Activated T-cell treated with anti-CD3 and anti-CD28 coated beads, Interleukin-2, amount 50 U/mL, for 4 hours (primary cell): ENCODE measurements at regions not wholly inside any gene's neighbourhood (a gene's known extent, or its start where the extent isn't known, plus 50 kb on each side); places are given as distances from the start of the nearest gene placed in this dataset.

ENCODE experiments used
- ATAC-seq, 2 donors: fragments of 200-7000 bp; cut with Tn5 transposase; one replicate each; pipeline ENCODE4 v1.10.0; 2021
- DNase-seq: peaks from one replicate; pipeline ENCODE4 v3.0.0-alpha.2; 2020
- H3K27me3 Mint-ChIP-seq: one replicate; pipeline ENCODE4 v1.8.0; 2021; ENCODE audit warnings: low read depth, mixed read lengths
- H3K36me3 Mint-ChIP-seq: one replicate; pipeline ENCODE4 v1.8.0; 2022; ENCODE audit warnings: mixed read lengths; ENCODE audit not compliant: insufficient read depth
- H3K4me1 Mint-ChIP-seq: one replicate; pipeline ENCODE4 v1.8.0; 2021; ENCODE audit warnings: low read depth, mixed read lengths
- H3K4me3 Mint-ChIP-seq: one replicate; pipeline ENCODE4 v1.8.0; 2021; ENCODE audit warnings: mild to moderate bottlenecking, moderate library complexity, mixed read lengths
- H3K9me3 Mint-ChIP-seq: one replicate; pipeline ENCODE4 v1.8.0; 2021; ENCODE audit warnings: mixed read lengths

DNA sequence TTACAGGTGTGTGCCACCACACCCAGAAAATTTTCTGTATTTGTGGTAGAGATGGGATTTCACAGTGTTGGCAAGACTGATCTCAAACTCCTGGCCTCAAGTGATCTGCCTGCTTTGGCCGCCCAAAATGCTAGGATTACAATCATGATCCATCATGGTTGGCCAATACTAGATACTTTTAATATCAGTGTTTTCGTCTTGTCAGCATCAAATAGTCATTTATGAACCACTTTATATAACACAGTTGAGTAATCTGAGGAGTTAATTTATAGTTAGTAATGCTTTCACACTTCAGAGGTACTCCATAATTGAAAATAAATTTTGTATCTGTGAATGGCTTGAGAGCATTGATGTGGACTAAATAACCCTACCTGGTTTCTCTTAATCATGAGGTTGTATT lies 178.6 kb downstream of the TRAM1L1 start:
- DNase-seq (no peak), ATAC-seq (no peak)
- no peaks in the 10 kb centered on the region for H3K4me1 Mint-ChIP-seq
- no peak overlapping the region for H3K4me3 Mint-ChIP-seq
- no peaks in the 10 kb centered on the region for H3K9me3 Mint-ChIP-seq
- no peaks in the 10 kb centered on the region for H3K27me3 Mint-ChIP-seq
- no peaks in the 10 kb centered on the region for H3K36me3 Mint-ChIP-seq

DNA sequence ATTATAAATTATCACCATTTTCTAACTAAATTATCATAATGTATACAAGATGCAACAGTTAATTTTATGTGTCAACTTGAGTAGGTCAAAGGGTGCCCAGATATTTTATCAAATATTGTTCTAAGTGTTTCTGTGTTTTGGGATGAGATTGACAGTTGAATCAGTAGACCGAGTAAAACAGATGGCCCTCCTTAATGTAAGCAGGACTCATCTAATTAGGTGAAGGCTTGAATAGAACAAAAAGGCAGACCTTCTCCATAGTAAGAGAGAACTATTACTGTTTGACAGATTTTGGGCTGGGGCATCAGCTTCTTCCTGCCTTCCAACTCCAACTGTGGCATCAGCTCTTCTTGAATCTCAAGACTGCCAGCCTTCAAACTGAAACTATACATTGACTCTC lies 185.8 kb downstream of the TRAM1L1 start:
- no peaks in the 10 kb centered on the region for H3K27me3 Mint-ChIP-seq
- no peaks in the 10 kb centered on the region for H3K36me3 Mint-ChIP-seq
- no peaks in the 10 kb centered on the region for H3K9me3 Mint-ChIP-seq
- no peak for DNase-seq
- H3K4me1 Mint-ChIP-seq = no peaks in the 10 kb centered on the region
- ATAC-seq = no peak
- no peak overlapping the region for H3K4me3 Mint-ChIP-seq

- H3K4me1 Mint-ChIP-seq = no peaks in the 10 kb centered on the region
- H3K4me3 Mint-ChIP-seq = no peak overlapping the region
- no peaks in the 10 kb centered on the region for H3K27me3 Mint-ChIP-seq
- no peak for ATAC-seq
- no peak for DNase-seq
- H3K9me3 Mint-ChIP-seq = peaks cover 4% of the 10 kb centered on the region
- H3K36me3 Mint-ChIP-seq = no peaks in the 10 kb centered on the region
Observed at GRCh38 chr4:116885579-116885978, 199.8 kb downstream of the TRAM1L1 start.

DNA sequence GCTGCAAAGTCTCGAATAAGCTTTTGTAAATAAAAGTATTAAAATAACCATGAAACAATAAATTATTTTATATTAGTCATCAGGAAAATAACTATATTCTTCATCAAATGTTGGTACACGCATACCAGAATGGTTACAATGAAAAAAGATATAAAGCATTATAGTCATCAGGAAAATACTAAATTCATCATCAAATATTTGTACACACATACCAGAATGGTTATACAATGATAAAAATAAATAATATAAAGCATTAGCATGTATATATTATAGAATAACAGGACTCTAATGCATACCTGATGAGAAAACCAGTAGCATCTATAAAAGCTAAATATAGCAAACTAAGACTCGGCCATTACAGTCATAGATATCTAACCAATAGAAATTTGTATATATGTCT lies 202.9 kb downstream of the TRAM1L1 start:
- Mint-ChIP-seq H3K9me3 (no peaks in the 10 kb centered on the region), H3K27me3 (no peaks in the 10 kb centered on the region)
- no peak for ATAC-seq

GRCh38 chr4:116881077-116881476 lies 204.3 kb downstream of the TRAM1L1 start:
- H3K27me3 Mint-ChIP-seq = no peaks in the 10 kb centered on the region
- no peaks in the 10 kb centered on the region for H3K36me3 Mint-ChIP-seq
- no peaks in the 10 kb centered on the region for H3K9me3 Mint-ChIP-seq
- ATAC-seq (no peak), DNase-seq (no peak)
- no peaks in the 10 kb centered on the region for H3K4me1 Mint-ChIP-seq
- no peak overlapping the region for H3K4me3 Mint-ChIP-seq

More for the DNA sequence above, 202.9 kb downstream of the TRAM1L1 start:
- H3K4me3 Mint-ChIP-seq = no peak overlapping the region
- H3K36me3 Mint-ChIP-seq = no peaks in the 10 kb centered on the region
- no peak for DNase-seq
- no peaks in the 10 kb centered on the region for H3K4me1 Mint-ChIP-seq

GRCh38 chr4:116880625-116881024 lies 204.8 kb downstream of the TRAM1L1 start:
- Mint-ChIP-seq H3K4me3 (no peak overlapping the region), H3K27me3 (no peaks in the 10 kb centered on the region), H3K9me3 (no peaks in the 10 kb centered on the region), H3K4me1 (no peaks in the 10 kb centered on the region), H3K36me3 (no peaks in the 10 kb centered on the region)
- no peak for ATAC-seq
- DNase-seq = no peak

DNA sequence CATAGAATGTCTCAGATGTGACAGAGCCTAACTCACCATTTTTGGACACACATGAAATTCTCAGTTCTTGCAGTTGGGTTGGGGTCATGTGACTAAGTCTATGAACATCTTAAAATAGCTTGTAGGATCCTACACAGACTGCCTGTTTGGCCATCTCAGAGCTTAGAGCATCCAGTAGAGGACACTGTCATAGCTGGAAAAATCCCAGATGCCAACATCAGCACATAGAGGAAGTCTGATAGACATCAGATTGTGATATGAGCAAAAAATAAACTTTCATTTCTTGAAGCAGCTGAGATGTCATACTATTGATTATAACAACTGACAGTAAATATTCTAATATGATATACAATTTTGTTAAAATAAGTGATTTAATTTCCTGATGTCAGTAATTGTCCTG lies 207.1 kb downstream of the TRAM1L1 start:
- no peaks in the 10 kb centered on the region for H3K27me3 Mint-ChIP-seq
- H3K4me3 Mint-ChIP-seq = no peak overlapping the region
- H3K9me3 Mint-ChIP-seq = no peaks in the 10 kb centered on the region
- no peaks in the 10 kb centered on the region for H3K36me3 Mint-ChIP-seq
- DNase-seq (no peak), ATAC-seq (no peak)
- H3K4me1 Mint-ChIP-seq = no peaks in the 10 kb centered on the region

DNA sequence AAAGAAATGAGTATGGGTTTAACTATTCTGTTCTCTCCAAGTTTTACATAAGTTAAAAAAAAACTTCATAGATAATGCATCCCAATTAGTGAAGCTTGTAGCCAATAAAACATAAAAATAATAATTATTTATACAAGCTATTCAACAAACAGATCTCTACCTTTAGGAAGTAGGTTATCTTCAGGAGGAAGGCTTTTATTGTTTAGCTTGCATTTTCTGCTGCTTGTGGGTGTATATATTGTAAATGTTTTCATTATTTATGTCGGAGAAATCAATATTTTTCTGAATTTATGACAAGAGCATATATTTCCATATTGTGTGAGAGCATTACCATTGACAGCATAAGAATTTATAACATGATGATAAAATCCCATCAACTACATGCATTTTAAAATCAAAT lies 208.3 kb downstream of the TRAM1L1 start:
- ATAC-seq (no peak), DNase-seq (no peak)
- Mint-ChIP-seq H3K9me3 (no peaks in the 10 kb centered on the region), H3K27me3 (no peaks in the 10 kb centered on the region), H3K4me1 (no peaks in the 10 kb centered on the region), H3K36me3 (no peaks in the 10 kb centered on the region), H3K4me3 (no peak overlapping the region)

DNA sequence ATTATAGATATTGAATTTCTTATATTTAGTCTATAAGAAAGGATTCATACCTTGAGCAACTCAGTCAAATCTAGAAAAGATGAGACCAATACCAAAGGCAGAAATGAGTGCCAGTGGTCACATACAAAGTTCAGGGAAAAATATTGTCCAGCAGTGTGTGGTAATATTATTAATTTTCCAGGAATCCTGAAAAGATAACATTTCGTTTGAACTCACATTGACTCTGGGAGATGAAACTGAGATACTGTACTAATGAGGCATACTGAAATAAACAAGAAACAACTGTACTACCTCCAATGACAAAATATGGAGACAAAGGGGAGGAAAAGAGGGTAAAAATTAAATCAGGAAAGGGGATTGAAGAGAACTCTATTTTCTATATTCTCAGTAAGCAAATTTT lies 212.4 kb downstream of the TRAM1L1 start:
- Mint-ChIP-seq H3K27me3 (no peaks in the 10 kb centered on the region), H3K36me3 (no peaks in the 10 kb centered on the region), H3K9me3 (no peaks in the 10 kb centered on the region), H3K4me3 (no peak overlapping the region), H3K4me1 (no peaks in the 10 kb centered on the region)
- ATAC-seq (no peak), DNase-seq (no peak)

DNA sequence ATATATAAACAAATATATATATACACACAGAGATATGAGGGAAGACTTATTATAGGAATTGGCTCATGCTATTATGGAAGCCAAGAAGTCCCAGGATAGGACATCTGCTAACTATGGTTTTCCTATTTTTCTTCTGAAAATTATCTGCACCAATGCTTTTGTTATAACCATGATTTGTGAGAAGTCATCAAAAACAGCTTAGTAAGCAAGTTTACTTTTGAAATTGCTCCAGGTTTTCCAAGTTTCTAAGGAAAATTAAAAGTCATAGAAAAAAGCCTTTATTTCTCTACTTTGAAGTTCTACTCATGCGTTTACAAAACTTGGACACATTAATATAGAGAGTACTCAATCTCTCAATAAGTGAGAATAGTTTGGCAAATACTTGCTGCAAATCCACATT lies 213.1 kb downstream of the TRAM1L1 start:
- H3K4me1 Mint-ChIP-seq = no peaks in the 10 kb centered on the region
- H3K27me3 Mint-ChIP-seq = no peaks in the 10 kb centered on the region
- no peak overlapping the region for H3K4me3 Mint-ChIP-seq
- no peaks in the 10 kb centered on the region for H3K9me3 Mint-ChIP-seq
- no peaks in the 10 kb centered on the region for H3K36me3 Mint-ChIP-seq
- no peak for DNase-seq
- ATAC-seq = no peak

DNA sequence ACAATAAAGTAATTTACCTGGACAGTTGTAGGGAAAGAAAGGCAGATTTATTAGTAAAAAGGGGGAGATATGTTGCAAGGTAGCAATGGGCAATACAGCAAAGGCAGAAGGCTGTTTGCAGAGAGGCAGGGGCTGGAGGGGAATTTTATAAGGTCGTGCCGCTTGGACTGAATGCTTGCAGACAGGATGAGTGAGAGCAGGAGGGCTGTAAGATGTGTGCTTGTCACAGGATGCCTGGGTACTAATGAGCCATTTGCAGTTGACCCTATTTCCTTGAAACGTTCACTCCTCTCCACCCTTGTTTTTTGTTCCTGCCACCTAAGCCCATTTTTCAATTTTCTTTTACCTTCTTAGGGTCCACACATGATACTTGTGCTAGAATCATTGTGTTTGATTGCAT lies 214.7 kb downstream of the TRAM1L1 start:
- DNase-seq (no peak), ATAC-seq (no peak)
- H3K4me1 Mint-ChIP-seq = no peaks in the 10 kb centered on the region
- H3K9me3 Mint-ChIP-seq = peaks cover 5% of the 10 kb centered on the region
- no peaks in the 10 kb centered on the region for H3K27me3 Mint-ChIP-seq
- no peak overlapping the region for H3K4me3 Mint-ChIP-seq
- H3K36me3 Mint-ChIP-seq = no peaks in the 10 kb centered on the region

- Mint-ChIP-seq H3K4me1 (no peaks in the 10 kb centered on the region), H3K9me3 (peaks cover 5% of the 10 kb centered on the region), H3K4me3 (no peak overlapping the region), H3K27me3 (no peaks in the 10 kb centered on the region), H3K36me3 (no peaks in the 10 kb centered on the region)
- DNase-seq (no peak), ATAC-seq (no peak)
Observed at GRCh38 chr4:116866106-116866505, 219.3 kb downstream of the TRAM1L1 start.

DNA sequence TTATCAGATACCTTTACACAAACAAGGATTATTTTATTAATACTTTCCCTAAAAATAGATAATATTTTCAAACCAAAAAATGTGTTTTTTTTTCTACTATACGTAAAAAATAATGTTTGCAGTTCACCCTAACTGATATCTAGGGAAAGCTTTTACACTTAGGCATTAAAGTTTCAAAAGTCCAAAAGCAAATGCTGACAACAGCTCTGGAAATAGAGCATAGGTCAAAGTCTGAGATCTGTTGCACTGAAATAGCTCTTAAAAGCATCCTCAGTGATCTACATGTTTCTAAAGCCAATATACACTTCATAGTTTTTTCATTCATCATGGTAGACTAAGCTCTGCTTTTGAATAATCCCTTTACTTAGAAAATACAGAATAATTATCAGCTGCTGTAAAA lies 222.8 kb downstream of the TRAM1L1 start:
- Mint-ChIP-seq H3K4me3 (no peak overlapping the region), H3K27me3 (no peaks in the 10 kb centered on the region), H3K4me1 (no peaks in the 10 kb centered on the region), H3K9me3 (peaks cover 5% of the 10 kb centered on the region), H3K36me3 (no peaks in the 10 kb centered on the region)
- DNase-seq (no peak), ATAC-seq (no peak)

GRCh38 chr4:116860891-116861290 lies 224.5 kb downstream of the TRAM1L1 start:
- H3K4me1 Mint-ChIP-seq = no peaks in the 10 kb centered on the region
- ATAC-seq = no peak
- no peaks in the 10 kb centered on the region for H3K36me3 Mint-ChIP-seq
- H3K9me3 Mint-ChIP-seq = no peaks in the 10 kb centered on the region
- H3K27me3 Mint-ChIP-seq = no peaks in the 10 kb centered on the region
- no peak for DNase-seq
- H3K4me3 Mint-ChIP-seq = no peak overlapping the region

DNA sequence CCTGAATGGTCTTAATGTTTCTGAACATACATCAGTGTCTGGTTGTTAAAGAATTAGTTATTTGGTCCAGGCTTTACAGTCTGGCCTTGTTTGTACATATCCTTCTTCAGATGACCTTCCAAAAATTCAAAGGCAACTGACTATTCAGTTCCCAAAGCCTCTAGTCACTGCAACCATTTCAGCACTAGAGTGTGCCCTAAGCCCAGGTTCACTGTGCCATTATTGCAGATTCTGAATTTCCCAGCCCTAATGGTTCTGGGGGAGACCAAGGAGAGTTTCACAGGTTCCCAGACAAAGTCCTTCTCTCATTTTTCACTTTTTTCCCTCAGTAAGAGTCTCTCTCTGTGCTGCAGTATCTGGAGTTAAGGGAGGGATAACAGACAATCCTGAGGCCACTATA lies 235.8 kb downstream of the TRAM1L1 start:
- DNase-seq = no peak
- H3K4me1 Mint-ChIP-seq = no peaks in the 10 kb centered on the region
- peaks cover 4% of the 10 kb centered on the region for H3K9me3 Mint-ChIP-seq
- H3K27me3 Mint-ChIP-seq = no peaks in the 10 kb centered on the region
- no peak overlapping the region for H3K4me3 Mint-ChIP-seq
- ATAC-seq = no peak
- H3K36me3 Mint-ChIP-seq = no peaks in the 10 kb centered on the region

DNA sequence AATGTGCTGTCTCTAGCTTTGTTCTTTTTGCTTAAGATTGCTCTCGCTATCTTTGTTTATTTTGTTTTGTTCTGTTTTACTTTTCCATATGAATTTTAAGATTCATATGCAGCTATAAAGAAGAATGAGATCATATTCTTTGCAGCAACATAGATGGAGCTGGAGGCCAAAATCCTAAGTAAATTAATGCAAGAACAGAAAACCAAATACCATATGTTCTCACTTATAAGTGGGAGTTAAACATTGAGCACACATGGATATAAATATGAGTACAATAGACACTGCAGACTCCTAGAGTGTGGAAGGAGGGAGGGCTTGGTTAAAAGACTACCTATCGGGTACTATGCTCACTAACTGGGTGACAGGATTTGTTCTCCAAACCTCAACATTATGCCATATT lies 237.8 kb downstream of the TRAM1L1 start:
- Mint-ChIP-seq H3K4me1 (no peaks in the 10 kb centered on the region), H3K4me3 (no peak overlapping the region)
- ATAC-seq = no peak

More for the DNA sequence above, 237.8 kb downstream of the TRAM1L1 start:
- Mint-ChIP-seq H3K9me3 (peaks cover 13% of the 10 kb centered on the region), H3K27me3 (no peaks in the 10 kb centered on the region), H3K36me3 (no peaks in the 10 kb centered on the region)
- no peak for DNase-seq
